SK-N-MC (cell line): ENCODE measurements at regions not wholly inside any gene's neighbourhood (a gene's known extent, or its start where the extent isn't known, plus 50 kb on each side); places are given as distances from the start of the nearest gene placed in this dataset.

Source experiments
- EZH2 ChIP-seq: fragments of 200-600 bp; sonication (generic); IDR thresholded peaks from one replicate; pipeline ENCODE4 v1.6.1; 2017; ENCODE audit warnings: antibody characterized with exemption
- FOXP2 ChIP-seq: optimal IDR thresholded peaks from 2 replicates; pipeline ENCODE3; 2011; ENCODE audit warnings: mild to moderate bottlenecking, moderate library complexity; ENCODE audit not compliant: insufficient read depth; ENCODE audit errors: extremely low read length, control extremely low read depth
- POLR2AphosphoS5 ChIP-seq: IDR thresholded peaks from 2 replicates; pipeline ENCODE4 v1.6.1; 2012; ENCODE audit warnings: mild to moderate bottlenecking, low read depth, low read length, borderline replicate concordance

- no peak for TF ChIP-seq EZH2
- TF ChIP-seq FOXP2 = no peak
- TF ChIP-seq POLR2AphosphoS5 = no peak
Observed at GRCh38 chr1:214220891-214221290, 60.1 kb upstream of the SMYD2 start.
